ENCODE measurements at regions not wholly inside any gene's neighbourhood (a gene's known extent, or its start where the extent isn't known, plus 50 kb on each side); places are given as distances from the start of the nearest gene placed in this dataset.

DNA sequence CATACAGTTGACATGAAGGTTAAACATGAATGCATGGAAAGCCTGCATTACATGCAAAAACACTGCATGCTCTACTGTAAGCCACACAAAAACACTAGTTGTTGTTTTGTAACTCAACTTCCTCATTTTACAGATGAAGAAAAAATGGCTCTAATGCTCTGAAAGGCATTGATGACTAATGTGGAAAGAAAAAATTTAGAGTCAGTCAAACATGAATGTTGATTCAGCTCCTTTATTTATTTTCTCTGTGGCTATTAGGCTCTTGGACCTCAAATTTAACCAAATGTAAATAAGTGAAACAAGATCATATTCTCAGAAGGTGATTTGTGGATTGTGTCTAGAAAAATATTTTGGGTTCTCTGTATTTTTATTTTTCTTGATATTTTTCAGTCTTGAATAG, 336.7 kb upstream of the ZNF717 start:
- TF ChIP-seq, protein P1, sequence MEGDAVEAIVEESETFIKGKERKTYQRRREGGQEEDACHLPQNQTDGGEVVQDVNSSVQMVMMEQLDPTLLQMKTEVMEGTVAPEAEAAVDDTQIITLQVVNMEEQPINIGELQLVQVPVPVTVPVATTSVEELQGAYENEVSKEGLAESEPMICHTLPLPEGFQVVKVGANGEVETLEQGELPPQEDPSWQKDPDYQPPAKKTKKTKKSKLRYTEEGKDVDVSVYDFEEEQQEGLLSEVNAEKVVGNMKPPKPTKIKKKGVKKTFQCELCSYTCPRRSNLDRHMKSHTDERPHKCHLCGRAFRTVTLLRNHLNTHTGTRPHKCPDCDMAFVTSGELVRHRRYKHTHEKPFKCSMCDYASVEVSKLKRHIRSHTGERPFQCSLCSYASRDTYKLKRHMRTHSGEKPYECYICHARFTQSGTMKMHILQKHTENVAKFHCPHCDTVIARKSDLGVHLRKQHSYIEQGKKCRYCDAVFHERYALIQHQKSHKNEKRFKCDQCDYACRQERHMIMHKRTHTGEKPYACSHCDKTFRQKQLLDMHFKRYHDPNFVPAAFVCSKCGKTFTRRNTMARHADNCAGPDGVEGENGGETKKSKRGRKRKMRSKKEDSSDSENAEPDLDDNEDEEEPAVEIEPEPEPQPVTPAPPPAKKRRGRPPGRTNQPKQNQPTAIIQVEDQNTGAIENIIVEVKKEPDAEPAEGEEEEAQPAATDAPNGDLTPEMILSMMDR (conservative IDR thresholded peaks at IDR 0.05): no peak
- no peak for TF ChIP-seq EZH2 (IDR thresholded peaks at IDR 0.05; ENCODE audit: low read depth)

Data from PC-9 (cell line).